ENCODE measurements at regions not wholly inside any gene's neighbourhood (a gene's known extent, or its start where the extent isn't known, plus 50 kb on each side); places are given as distances from the start of the nearest gene placed in this dataset.

DNA sequence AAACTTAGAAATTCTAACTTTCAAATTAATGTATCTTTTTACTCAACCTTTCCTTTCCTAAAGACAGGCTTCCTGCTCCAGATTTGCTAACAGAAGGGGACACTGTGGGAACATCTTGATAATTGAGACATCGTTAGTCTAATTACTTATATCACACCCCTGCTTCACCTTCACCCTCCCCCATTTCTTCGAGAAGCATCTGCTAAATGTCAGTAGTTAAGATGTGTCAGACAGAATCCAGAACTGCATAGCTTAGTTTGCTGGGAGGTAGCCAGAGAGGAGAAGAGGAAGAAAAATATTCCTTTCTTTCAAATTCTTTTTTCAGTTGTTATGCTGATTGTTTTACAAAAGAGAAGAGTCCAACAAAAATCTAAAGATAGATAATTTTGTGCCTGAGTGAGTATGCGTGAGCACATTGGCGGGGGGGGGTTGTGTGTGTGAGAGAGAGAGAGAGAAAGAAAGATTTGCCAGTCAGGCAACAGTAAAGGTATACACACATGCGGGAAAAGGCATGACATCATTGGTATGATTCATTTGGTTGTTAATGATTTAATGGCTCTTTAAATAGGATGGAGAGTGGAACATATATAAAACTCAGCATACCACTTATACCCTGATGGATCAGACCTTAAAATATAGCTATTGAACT lies 192.4 kb downstream of the PTN start:
- H3K4me3 ChIP-seq, result no peak overlapping the region
- H3K27me3 ChIP-seq, result no peaks in the 10 kb centered on the region
- H3K27ac ChIP-seq, result no peak overlapping the region
- DNase-seq (ENCODE audit: extremely low spot score in 2 of 2), result no peak
- H3K4me1 ChIP-seq, result no peaks in the 10 kb centered on the region
- H3K36me3 ChIP-seq, result no peaks in the 10 kb centered on the region
- intact Hi-C loops (cut with DNase I), result no loop called here
- TF ChIP-seq, protein P1, sequence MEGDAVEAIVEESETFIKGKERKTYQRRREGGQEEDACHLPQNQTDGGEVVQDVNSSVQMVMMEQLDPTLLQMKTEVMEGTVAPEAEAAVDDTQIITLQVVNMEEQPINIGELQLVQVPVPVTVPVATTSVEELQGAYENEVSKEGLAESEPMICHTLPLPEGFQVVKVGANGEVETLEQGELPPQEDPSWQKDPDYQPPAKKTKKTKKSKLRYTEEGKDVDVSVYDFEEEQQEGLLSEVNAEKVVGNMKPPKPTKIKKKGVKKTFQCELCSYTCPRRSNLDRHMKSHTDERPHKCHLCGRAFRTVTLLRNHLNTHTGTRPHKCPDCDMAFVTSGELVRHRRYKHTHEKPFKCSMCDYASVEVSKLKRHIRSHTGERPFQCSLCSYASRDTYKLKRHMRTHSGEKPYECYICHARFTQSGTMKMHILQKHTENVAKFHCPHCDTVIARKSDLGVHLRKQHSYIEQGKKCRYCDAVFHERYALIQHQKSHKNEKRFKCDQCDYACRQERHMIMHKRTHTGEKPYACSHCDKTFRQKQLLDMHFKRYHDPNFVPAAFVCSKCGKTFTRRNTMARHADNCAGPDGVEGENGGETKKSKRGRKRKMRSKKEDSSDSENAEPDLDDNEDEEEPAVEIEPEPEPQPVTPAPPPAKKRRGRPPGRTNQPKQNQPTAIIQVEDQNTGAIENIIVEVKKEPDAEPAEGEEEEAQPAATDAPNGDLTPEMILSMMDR (IDR thresholded peaks at IDR 0.05), result no peak
- no peak for TF ChIP-seq POLR2A (IDR thresholded peaks at IDR 0.05)
- TF ChIP-seq POLR2AphosphoS5 (IDR thresholded peaks at IDR 0.05; ENCODE audit: insufficient read depth in 1 of 2, low read depth in 1 of 2), result no peak
- no peaks in the 10 kb centered on the region for H3K9me3 ChIP-seq

DNA sequence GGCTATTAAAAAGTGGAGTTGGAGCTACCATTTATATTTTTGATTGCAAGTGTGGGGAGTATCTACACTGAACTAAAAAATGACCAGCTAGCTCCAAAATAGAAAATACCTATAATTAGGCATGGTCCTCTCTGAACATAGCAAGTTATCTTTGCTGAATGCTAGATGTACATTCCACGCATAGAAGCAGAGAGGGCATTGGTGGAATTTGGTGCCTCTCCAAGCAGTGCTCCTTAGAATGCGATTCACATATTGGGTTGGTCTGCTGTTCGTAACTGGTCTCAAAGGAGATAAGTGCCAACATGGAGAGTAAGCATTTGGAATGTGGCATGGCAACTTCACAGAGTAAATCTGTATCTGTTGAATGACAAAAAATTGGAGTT lies 196.2 kb downstream of the PTN start:
- Histone ChIP-seq H3K4me3 (no peak overlapping the region), H3K4me1 (no peaks in the 10 kb centered on the region), H3K27me3 (no peaks in the 10 kb centered on the region), H3K27ac (no peak overlapping the region), H3K36me3 (no peaks in the 10 kb centered on the region), H3K9me3 (no peaks in the 10 kb centered on the region)
- intact Hi-C loops (cut with DNase I), result no loop called here
- DNase-seq (ENCODE audit: extremely low spot score in 2 of 2), result no peak
- TF ChIP-seq POLR2A (IDR thresholded peaks at IDR 0.05), result no peak
- TF ChIP-seq, protein P1 (IDR thresholded peaks at IDR 0.05), result no peak
- TF ChIP-seq POLR2AphosphoS5 (IDR thresholded peaks at IDR 0.05; ENCODE audit: insufficient read depth in 1 of 2, low read depth in 1 of 2), result no peak

DNA sequence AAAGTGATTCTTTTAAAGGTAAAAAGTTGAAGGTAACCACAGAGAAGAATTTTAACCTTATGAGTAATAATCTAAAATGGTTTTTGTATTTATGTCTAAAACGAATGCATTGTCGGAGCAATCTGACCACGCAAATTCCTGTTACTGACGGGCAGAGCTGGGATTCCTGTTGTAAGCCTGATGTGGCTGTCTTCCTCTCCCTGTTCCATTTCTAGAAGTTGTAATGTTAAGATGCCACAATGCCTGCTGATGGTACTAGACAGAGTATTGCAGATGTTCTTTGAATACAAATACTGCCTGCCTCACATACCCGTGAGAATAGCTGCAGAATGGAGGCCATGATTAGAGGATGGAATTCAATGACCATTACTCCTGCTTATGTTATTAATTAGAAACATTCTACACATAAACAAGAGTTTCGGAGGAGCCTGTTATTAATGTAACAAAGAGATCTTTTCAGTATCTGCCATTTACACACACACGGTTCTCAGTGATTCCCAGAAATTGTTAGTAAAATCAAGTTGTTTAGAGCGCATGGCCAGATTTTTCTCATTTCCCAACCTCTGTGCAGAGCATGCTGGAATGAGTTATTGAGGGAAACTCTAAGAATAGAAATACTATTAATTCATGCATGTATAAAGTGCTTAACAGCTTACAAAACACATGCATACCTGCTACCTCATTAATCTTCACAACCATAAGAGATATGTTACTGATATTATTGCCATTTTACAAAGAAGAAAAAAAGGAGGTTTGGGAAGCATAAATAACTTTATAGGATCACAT lies 196.8 kb downstream of the PTN start:
- Histone ChIP-seq H3K36me3 (no peaks in the 10 kb centered on the region), H3K27ac (no peak overlapping the region), H3K9me3 (no peaks in the 10 kb centered on the region), H3K4me3 (no peak overlapping the region), H3K27me3 (no peaks in the 10 kb centered on the region), H3K4me1 (no peaks in the 10 kb centered on the region)
- no peak for DNase-seq (ENCODE audit: extremely low spot score in 2 of 2)
- TF ChIP-seq POLR2A (IDR thresholded peaks at IDR 0.05) (no peak), POLR2AphosphoS5 (IDR thresholded peaks at IDR 0.05; ENCODE audit: insufficient read depth in 1 of 2, low read depth in 1 of 2) (no peak)
- TF ChIP-seq, protein P1 (IDR thresholded peaks at IDR 0.05), result no peak
- intact Hi-C loops (cut with DNase I), result no loop called here

DNA sequence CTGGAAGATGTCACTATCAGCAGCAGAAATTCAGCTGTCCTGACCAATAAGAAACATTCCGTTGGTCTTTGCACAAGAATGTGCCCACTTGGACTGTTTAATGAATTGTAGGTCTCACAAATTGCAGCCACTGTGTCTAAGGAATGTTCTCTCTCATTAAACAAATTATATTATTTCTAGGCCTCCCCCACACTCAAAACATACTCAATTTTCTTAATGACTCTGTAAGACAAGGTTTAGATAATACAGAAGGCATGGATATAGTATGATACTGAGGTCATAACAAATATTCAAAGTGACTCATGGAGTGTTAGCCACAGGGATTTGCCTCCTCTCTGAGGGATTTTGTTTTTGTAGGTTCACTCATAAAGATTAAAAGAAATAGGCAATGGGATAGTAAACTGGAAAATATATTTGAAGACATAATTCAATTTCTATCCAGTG lies 197.5 kb downstream of the PTN start:
- H3K27ac ChIP-seq, result no peak overlapping the region
- H3K4me1 ChIP-seq, result no peaks in the 10 kb centered on the region
- H3K4me3 ChIP-seq, result no peak overlapping the region
- intact Hi-C loops (cut with DNase I), result no loop called here
- H3K27me3 ChIP-seq, result no peaks in the 10 kb centered on the region
- no peaks in the 10 kb centered on the region for H3K9me3 ChIP-seq
- H3K36me3 ChIP-seq, result no peaks in the 10 kb centered on the region
- TF ChIP-seq POLR2A (IDR thresholded peaks at IDR 0.05) (no peak), POLR2AphosphoS5 (IDR thresholded peaks at IDR 0.05; ENCODE audit: insufficient read depth in 1 of 2, low read depth in 1 of 2) (no peak)
- TF ChIP-seq, protein P1 (IDR thresholded peaks at IDR 0.05), result no peak
- DNase-seq (ENCODE audit: extremely low spot score in 2 of 2), result no peak

DNA sequence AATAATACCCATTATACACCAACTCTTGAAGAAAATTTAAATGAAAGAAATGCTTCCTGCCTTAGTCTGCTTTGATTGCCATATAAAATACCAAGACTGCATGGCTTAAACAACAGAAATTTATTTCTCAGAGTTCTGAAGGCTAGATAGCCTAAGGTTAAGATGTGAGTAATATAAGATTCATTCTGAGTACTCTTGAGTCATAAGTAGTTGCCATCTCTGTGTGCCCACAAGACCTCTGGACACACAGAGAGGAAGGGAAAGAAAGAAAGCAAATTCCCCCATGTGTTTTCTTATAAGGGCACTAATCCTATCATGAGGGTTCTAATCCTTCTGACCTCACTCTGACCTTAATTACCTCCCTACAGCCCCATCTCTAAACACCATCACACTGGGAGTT lies 201.2 kb downstream of the PTN start:
- intact Hi-C loops (cut with DNase I), result no loop called here

More for the DNA sequence above, 201.2 kb downstream of the PTN start:
- DNase-seq (ENCODE audit: extremely low spot score in 2 of 2), result no peak
- Histone ChIP-seq H3K4me1 (no peaks in the 10 kb centered on the region), H3K27me3 (no peaks in the 10 kb centered on the region), H3K36me3 (no peaks in the 10 kb centered on the region), H3K27ac (no peak overlapping the region), H3K9me3 (no peaks in the 10 kb centered on the region), H3K4me3 (no peak overlapping the region)
- TF ChIP-seq POLR2A (IDR thresholded peaks at IDR 0.05), result no peak
- TF ChIP-seq, protein P1 (IDR thresholded peaks at IDR 0.05), result no peak
- TF ChIP-seq POLR2AphosphoS5 (IDR thresholded peaks at IDR 0.05; ENCODE audit: insufficient read depth in 1 of 2, low read depth in 1 of 2), result no peak
